Fibroblast of the aortic adventitia (primary cell): ENCODE measurements at regions not wholly inside any gene's neighbourhood (a gene's known extent, or its start where the extent isn't known, plus 50 kb on each side); places are given as distances from the start of the nearest gene placed in this dataset.

Experiments used
- DNase-seq: peaks from one replicate; pipeline ENCODE4 v3.0.0-alpha.2; 2010; ENCODE audit warnings: low read depth
- H3K4me3 ChIP-seq: 2 replicates; pipeline ENCODE4 v1.5.1; 2011; ENCODE audit warnings: low read depth, mild to moderate bottlenecking, control low read depth, low read length, moderate library complexity
- TF ChIP-seq, protein P1 (sequence below): IDR thresholded peaks from 2 replicates; pipeline ENCODE4 v1.5.1; 2011; ENCODE audit warnings: mild to moderate bottlenecking, low read length, control low read depth, inconsistent platforms; ENCODE audit not compliant: insufficient read depth

DNA sequence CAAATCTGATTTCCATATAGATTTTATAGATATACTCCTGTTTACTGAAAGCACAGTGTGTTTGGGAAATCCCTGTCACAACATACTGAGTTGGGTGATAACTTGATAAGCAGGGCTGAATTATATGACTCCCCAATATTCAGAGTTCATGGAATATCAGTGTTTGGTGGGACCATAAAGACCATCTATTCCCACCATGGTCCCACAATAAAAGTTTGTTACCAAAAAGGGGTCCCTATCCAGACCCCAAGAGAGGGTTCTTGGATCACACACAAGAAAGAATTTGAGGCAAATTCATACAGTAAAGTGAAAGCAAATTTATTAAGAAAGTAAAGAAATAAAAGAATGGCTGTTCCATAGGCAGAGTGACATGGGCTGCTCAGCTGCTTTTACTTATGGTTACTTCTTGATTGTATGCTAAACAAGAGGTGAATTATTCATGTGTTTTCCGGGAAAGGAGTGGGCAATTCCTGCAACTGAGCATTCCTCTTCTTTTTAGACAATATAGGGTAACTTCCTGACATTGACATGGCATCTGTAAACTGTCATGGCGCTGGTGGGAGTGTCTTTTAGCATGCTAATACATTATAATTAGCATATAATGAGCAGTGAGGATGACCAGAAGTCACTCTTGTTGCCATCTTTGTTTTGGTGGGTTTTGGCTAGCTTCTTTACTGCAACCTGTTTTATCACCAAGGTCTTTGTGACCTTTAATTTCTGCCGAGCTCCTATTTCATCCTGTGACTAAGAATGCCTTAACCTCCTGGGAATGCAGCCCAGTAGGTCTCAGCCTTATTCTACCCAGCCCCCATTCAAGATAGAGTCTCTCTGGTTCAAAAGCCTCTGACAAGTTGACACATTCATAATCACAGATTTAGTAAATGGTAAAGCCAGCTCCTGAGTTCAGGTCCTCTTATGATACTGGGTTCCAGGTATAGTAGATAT, 240.6 kb upstream of the PDGFD start:
- no peak overlapping the region for H3K4me3 ChIP-seq
- no peak for DNase-seq
- TF ChIP-seq, protein P1, sequence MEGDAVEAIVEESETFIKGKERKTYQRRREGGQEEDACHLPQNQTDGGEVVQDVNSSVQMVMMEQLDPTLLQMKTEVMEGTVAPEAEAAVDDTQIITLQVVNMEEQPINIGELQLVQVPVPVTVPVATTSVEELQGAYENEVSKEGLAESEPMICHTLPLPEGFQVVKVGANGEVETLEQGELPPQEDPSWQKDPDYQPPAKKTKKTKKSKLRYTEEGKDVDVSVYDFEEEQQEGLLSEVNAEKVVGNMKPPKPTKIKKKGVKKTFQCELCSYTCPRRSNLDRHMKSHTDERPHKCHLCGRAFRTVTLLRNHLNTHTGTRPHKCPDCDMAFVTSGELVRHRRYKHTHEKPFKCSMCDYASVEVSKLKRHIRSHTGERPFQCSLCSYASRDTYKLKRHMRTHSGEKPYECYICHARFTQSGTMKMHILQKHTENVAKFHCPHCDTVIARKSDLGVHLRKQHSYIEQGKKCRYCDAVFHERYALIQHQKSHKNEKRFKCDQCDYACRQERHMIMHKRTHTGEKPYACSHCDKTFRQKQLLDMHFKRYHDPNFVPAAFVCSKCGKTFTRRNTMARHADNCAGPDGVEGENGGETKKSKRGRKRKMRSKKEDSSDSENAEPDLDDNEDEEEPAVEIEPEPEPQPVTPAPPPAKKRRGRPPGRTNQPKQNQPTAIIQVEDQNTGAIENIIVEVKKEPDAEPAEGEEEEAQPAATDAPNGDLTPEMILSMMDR, result no peak

DNA sequence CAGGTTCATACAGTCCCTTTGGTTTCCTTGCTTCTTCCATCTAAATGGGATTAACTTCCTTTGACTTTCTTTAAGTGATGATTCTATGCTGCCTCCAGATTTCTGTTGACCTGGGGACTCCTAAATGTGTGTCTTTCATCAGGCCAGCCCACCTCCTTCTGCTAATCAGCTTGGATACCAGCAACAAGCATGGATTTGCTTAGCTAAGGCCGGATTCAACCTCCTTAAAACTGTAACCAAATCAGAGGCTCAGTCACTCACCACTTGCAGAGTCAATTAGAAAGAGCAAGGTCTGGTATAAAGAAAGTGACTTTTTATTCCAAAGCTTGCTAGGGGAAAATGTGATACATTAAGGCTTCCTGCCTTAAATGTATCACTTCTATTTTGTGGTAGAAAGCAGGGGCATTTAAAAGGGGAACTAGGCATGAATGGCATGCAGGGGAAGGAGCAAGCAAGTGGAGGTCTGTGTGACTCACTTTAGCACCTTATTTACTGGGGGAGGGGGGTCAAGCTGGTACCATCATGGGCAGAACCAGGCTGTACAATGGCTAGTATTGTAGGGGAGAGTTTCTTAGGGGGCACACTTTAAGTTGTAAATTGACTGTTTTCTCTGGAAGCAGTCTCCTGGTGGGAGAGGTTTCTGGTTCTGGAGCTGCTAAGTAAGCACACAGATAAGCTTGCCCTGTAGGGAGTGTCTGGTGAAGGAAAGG, 239.0 kb upstream of the PDGFD start:
- H3K4me3 ChIP-seq, result no peak overlapping the region
- DNase-seq, result no peak
- TF ChIP-seq, protein P1, result no peak

DNA sequence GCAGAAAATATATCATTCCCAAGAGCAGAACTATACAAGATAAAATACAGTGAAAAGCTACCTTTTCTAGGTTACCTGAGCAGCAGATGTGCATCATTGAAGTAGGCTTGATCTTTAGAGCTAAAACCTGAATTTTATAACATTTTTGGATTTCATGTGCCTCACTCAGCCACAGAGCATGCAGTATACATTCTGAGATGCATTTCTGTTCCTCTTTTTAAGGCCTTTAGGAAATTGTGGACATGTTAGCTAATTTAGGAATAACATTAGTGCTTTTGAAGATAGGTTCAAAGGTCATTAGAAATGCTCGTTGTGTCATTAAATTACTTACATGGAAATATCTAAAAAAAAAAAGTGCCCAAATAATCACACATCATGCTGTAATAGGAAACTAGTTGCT, 230.6 kb upstream of the PDGFD start:
- no peak overlapping the region for H3K4me3 ChIP-seq
- no peak for DNase-seq
- TF ChIP-seq, protein P1, result no peak

DNA sequence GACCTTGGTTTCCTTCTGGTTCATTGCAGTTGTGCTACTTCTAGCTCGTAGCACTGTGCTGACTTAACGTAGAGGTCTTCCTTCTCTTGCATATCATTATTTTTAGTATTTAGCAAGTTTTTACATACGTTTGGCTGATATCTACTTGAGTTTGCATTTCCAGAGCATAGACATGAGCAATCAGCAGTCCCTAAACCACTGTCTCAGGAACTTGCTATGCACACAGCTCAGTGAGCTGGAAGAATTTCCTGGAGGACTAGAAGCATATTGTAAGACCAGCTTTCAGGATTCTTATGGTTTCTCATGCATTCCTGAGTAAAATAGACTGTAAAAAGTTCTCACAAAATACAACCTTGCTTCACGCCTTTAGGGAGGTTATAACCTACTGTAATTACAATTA, 226.7 kb upstream of the PDGFD start:
- TF ChIP-seq, protein P1, result no peak
- DNase-seq, result peak; percentile 5

DNA sequence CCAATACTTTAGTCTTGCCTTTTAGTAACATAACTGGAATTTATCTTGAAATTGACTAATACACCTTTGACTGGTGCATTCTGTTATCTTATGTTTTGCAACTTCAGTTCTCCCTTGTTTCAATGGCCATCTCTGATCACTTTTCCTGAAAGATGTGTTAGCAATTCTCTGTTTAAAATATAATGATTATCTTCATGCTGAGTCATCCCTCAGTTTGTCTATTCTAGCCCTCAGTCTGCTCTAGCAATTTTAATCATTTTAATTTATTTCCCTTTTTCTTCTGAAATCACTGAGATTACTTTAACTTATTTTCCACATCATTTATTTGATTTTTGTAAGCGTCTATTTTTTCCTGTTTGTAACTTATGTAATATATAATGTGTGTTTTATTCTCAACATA, 221.9 kb upstream of the PDGFD start:
- no peak overlapping the region for H3K4me3 ChIP-seq
- TF ChIP-seq, protein P1, result no peak
- DNase-seq, result no peak

More for the DNA sequence above, 226.7 kb upstream of the PDGFD start:
- no peak overlapping the region for H3K4me3 ChIP-seq

DNA sequence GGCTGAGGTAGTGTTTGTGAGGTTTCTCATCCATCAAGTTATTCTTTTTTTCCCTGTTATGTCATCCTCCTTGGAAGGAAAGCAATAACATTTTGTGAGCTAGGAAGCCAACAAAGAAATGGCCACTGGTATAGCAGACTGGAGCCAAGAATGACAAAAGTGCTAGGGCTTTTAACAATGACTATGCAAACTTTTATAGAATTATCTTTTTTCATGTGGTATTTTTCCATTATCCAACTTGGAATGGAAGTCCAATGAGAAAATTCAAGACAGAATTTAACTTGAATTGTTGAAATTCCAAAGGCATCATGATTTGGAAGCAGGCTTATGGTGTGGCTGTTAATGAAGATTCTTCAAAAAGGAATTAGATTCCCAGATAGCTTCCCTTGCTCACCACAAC, 216.4 kb upstream of the PDGFD start:
- TF ChIP-seq, protein P1, result no peak
- no peak overlapping the region for H3K4me3 ChIP-seq
- DNase-seq, result peak; percentile 57
